ENCODE measurements at regions not wholly inside any gene's neighbourhood (a gene's known extent, or its start where the extent isn't known, plus 50 kb on each side); places are given as distances from the start of the nearest gene placed in this dataset.
"Not testable (repeated sequence)": the region's sequence is repeated elsewhere in the genome, so short reads cannot be mapped to it uniquely, and the experiment has no call there.

- Histone ChIP-seq H3K9ac (ENCODE audit: low read length) (no peak overlapping the region), H4K20me1 (ENCODE audit: control insufficient read depth, insufficient read depth, low read length, poor library complexity, severe bottlenecking) (no peaks in the 10 kb centered on the region), H3K79me2 (ENCODE audit: control insufficient read depth, insufficient read depth, low read length) (no peaks in the 10 kb centered on the region), H3K4me1 (ENCODE audit: control insufficient read depth in 2 of 2, insufficient read depth in 2 of 2, low read length in 2 of 2) (no peaks in the 10 kb centered on the region), H2AFZ (ENCODE audit: insufficient read depth, low read depth, low read length, poor library complexity, severe bottlenecking) (no peak overlapping the region), H3K27me3 (replicated peaks in 1 of 4; ENCODE audit: control extremely low read depth in 1 of 4, control insufficient read depth in 3 of 4, insufficient read depth in 4 of 4, low read length in 3 of 4) (no peaks in the 10 kb centered on the region), H3K27ac (ENCODE audit: low read length in 2 of 2) (no peak overlapping the region), H3K4me3 (ENCODE audit: control extremely low read depth in 1 of 5, extremely low read depth in 1 of 5, insufficient read depth in 1 of 5, low read depth in 2 of 5, low read length in 4 of 5) (no peak overlapping the region), H3K9me3 (ENCODE audit: control extremely low read depth in 1 of 3, control insufficient read depth in 2 of 3, insufficient read depth in 1 of 3, low read length in 2 of 3) (peaks cover 0 to 2% (median 0%) of the 10 kb centered on the region in 3 donors), H3K4me2 (replicated peaks; ENCODE audit: low read depth, low read length, poor library complexity, severe bottlenecking) (no peak overlapping the region), H3K36me3 (replicated peaks in 1 of 2; ENCODE audit: control extremely low read depth in 1 of 2, control insufficient read depth in 1 of 2, extremely low read depth in 1 of 2, insufficient read depth in 2 of 2, low read length in 1 of 2) (no peaks in the 10 kb centered on the region)
- DNase-seq = no peak
- TF ChIP-seq CTCF (IDR thresholded peaks at IDR 0.05) (no peak), EZH2 (IDR thresholded peaks at IDR 0.05; ENCODE audit: borderline replicate concordance, insufficient read depth, low read depth, low read length, poor library complexity, severe bottlenecking) (no peak)
- H3K4me3 Mint-ChIP-seq = no peak overlapping the region
- peaks cover 2% of the 10 kb centered on the region for H3K9me3 Mint-ChIP-seq (ENCODE audit: insufficient read depth)
- intact Hi-C loops (cut with micrococcal nuclease) = no loop called here
- no peaks in the 10 kb centered on the region for H3K4me1 Mint-ChIP-seq
- H3K27me3 Mint-ChIP-seq = no peaks in the 10 kb centered on the region
- no peak for ATAC-seq (ENCODE audit: low read depth)
- ChIA-PET POLR2A (no interaction called here), CTCF (no interaction called here)
- H3K27ac Mint-ChIP-seq = no peak overlapping the region
These were observed 142.0 kb upstream of the MALRD1 start for GRCh38 chr10:18906636-18907035.

- H3K27me3 ChIP-seq (replicated peaks in 1 of 4; ENCODE audit: control extremely low read depth in 1 of 4, control insufficient read depth in 3 of 4, insufficient read depth in 4 of 4, low read length in 3 of 4); H3K4me3 Mint-ChIP-seq; H3K36me3 ChIP-seq (replicated peaks in 1 of 2; ENCODE audit: control extremely low read depth in 1 of 2, control insufficient read depth in 1 of 2, extremely low read depth in 1 of 2, insufficient read depth in 2 of 2, low read length in 1 of 2); H3K9ac ChIP-seq (ENCODE audit: low read length); H3K79me2 ChIP-seq (ENCODE audit: control insufficient read depth, insufficient read depth, low read length); POLR2A ChIA-PET; H2AFZ ChIP-seq (ENCODE audit: insufficient read depth, low read depth, low read length, poor library complexity, severe bottlenecking); H3K4me3 ChIP-seq (ENCODE audit: control extremely low read depth in 1 of 5, extremely low read depth in 1 of 5, insufficient read depth in 1 of 5, low read depth in 2 of 5, low read length in 4 of 5); intact Hi-C loops (cut with micrococcal nuclease); H3K4me2 ChIP-seq (replicated peaks; ENCODE audit: low read depth, low read length, poor library complexity, severe bottlenecking); H3K27ac Mint-ChIP-seq; H3K4me1 ChIP-seq (ENCODE audit: control insufficient read depth in 2 of 2, insufficient read depth in 2 of 2, low read length in 2 of 2); DNase-seq; H3K9me3 ChIP-seq (ENCODE audit: control extremely low read depth in 1 of 3, control insufficient read depth in 2 of 3, insufficient read depth in 1 of 3, low read length in 2 of 3); H3K27me3 Mint-ChIP-seq; H3K9me3 Mint-ChIP-seq (ENCODE audit: insufficient read depth); H3K27ac ChIP-seq (ENCODE audit: low read length in 2 of 2); H3K4me1 Mint-ChIP-seq; H4K20me1 ChIP-seq (ENCODE audit: control insufficient read depth, insufficient read depth, low read length, poor library complexity, severe bottlenecking); ATAC-seq (ENCODE audit: low read depth): not testable (repeated sequence)
- CTCF ChIA-PET = interaction anchor here (0.6 kb wide), 1 partner anchor 40 kb away, joined by 4 read pairs; no protein-coding TSS in a partner anchor
- WGBS (ENCODE audit: insufficient coverage) = 89% methylated on average over 3 of the region's 9 CpGs
These were observed 131.2 kb upstream of the MALRD1 start for GRCh38 chr10:18917431-18917830.
